IMR-90 (cell line): ENCODE measurements at regions not wholly inside any gene's neighbourhood (a gene's known extent, or its start where the extent isn't known, plus 50 kb on each side); places are given as distances from the start of the nearest gene placed in this dataset.

ENCODE experiments used
- ATAC-seq: fragments of 200-7000 bp; cut with Tn5 transposase; 2 replicates; pipeline ENCODE4 v1.9.1; 2020; ENCODE audit warnings: low read depth, mild to moderate bottlenecking, moderate library complexity
- BruUV-seq: library from RNA; stranded (reverse); fragments of 400-500 nt; replicated peaks from 2 replicates; lab custom pipeline; 2021; lab: Mats Ljungman, UMichigan
- CTCF ChIA-PET: fragments of 300-600 bp; formaldehyde crosslinking; extraction: SDS; loops from one replicate; lab custom pipeline; 2021; ENCODE audit warnings: antibody characterized with exemption; lab: Yijun Ruan, JAX
- POLR2A ChIA-PET: fragments of 300-600 bp; sonication (Branson Sonifier 250); formaldehyde crosslinking; loops from one replicate; lab custom pipeline; 2022; ENCODE audit warnings: antibody characterized with exemption; ENCODE audit not compliant: unreplicated experiment; lab: Charles Lee
- DNase-seq: peaks from one replicate; pipeline ENCODE4 v3.0.0; 2013
- H2AFZ ChIP-seq: replicated peaks from 2 replicates; pipeline ENCODE3; 2013; ENCODE audit warnings: low read length, mild to moderate bottlenecking; ENCODE audit not compliant: poor library complexity
- H2AK5ac ChIP-seq: 2 replicates; pipeline ENCODE4 v1.6.1; 2013; ENCODE audit warnings: low read depth, low read length, inconsistent platforms
- H2AK9ac ChIP-seq: replicated peaks from 2 replicates; pipeline ENCODE3; 2013; ENCODE audit warnings: mild to moderate bottlenecking, low read depth, low read length, moderate library complexity; ENCODE audit not compliant: poor library complexity
- H2BK120ac ChIP-seq: 2 replicates; pipeline ENCODE4 v1.6.1; 2013; ENCODE audit warnings: low read depth, low read length, inconsistent platforms
- H2BK15ac ChIP-seq: 3 replicates; pipeline ENCODE4 v1.6.1; 2013; ENCODE audit warnings: low read depth, low read length, inconsistent platforms
- H2BK20ac ChIP-seq: 2 replicates; pipeline ENCODE4 v1.6.1; 2013; ENCODE audit warnings: low read depth, mild to moderate bottlenecking, inconsistent platforms, low read length, moderate library complexity
- H2BK5ac ChIP-seq: 2 replicates; pipeline ENCODE4 v1.6.1; 2013; ENCODE audit warnings: mild to moderate bottlenecking, low read depth, low read length, inconsistent platforms; ENCODE audit not compliant: poor library complexity, severe bottlenecking
- H3K14ac ChIP-seq: replicated peaks from 2 replicates; pipeline ENCODE4 v1.6.1; 2013; ENCODE audit warnings: low read depth, low read length, inconsistent platforms
- H3K18ac ChIP-seq: 2 replicates; pipeline ENCODE4 v1.6.1; 2013; ENCODE audit warnings: low read depth, low read length, control low read depth
- H3K23ac ChIP-seq: 2 replicates; pipeline ENCODE4 v1.6.1; 2013; ENCODE audit warnings: low read depth, low read length, inconsistent platforms
- H3K27ac ChIP-seq: 2 replicates; pipeline ENCODE4 v1.5.1; 2013; ENCODE audit warnings: mild to moderate bottlenecking, control low read depth, low read length; ENCODE audit not compliant: insufficient read depth
- H3K27me3 ChIP-seq: 2 replicates; pipeline ENCODE4 v1.6.1; 2013; ENCODE audit warnings: low read length; ENCODE audit not compliant: control insufficient read depth, insufficient read depth
- H3K36me3 ChIP-seq: 2 replicates; pipeline ENCODE4 v1.6.1; 2013; ENCODE audit warnings: low read length, mixed read lengths; ENCODE audit not compliant: control insufficient read depth, insufficient read depth
- H3K4ac ChIP-seq: 2 replicates; pipeline ENCODE4 v1.6.1; 2013; ENCODE audit warnings: low read depth, low read length, inconsistent platforms
- H3K4me1 ChIP-seq: 2 replicates; pipeline ENCODE4 v1.6.1; 2013; ENCODE audit warnings: low read length, mixed read lengths; ENCODE audit not compliant: control insufficient read depth, insufficient read depth
- H3K4me2 ChIP-seq: 2 replicates; pipeline ENCODE4 v1.6.1; 2013; ENCODE audit warnings: low read depth, mild to moderate bottlenecking, control low read depth, low read length, moderate library complexity
- H3K4me3 ChIP-seq: 2 replicates; pipeline ENCODE4 v1.5.1; 2013; ENCODE audit warnings: low read depth, mild to moderate bottlenecking, control low read depth, low read length, moderate library complexity; ENCODE audit not compliant: insufficient read depth
- H3K56ac ChIP-seq: 2 replicates; pipeline ENCODE4 v1.6.1; 2013; ENCODE audit warnings: low read length, inconsistent platforms; ENCODE audit not compliant: insufficient read depth; ENCODE audit errors: extremely low read depth
- H3K79me1 ChIP-seq, 2 experiments: 2 replicates each; pipeline ENCODE4 v1.6.1; 2013; ENCODE audit warnings: low read length in 2 of 2, inconsistent platforms in 1 of 2, low read depth in 1 of 2
- H3K9ac ChIP-seq: 2 replicates; pipeline ENCODE4 v1.6.1; 2013; ENCODE audit warnings: low read depth, low read length, control low read depth
- H3K9me1 ChIP-seq: 2 replicates; pipeline ENCODE4 v1.6.1; 2013; ENCODE audit warnings: low read length, inconsistent platforms; ENCODE audit not compliant: insufficient read depth
- H3K9me3 ChIP-seq: 2 replicates; pipeline ENCODE4 v1.6.1; 2013; ENCODE audit warnings: low read length; ENCODE audit not compliant: control insufficient read depth, insufficient read depth
- H4K20me1 ChIP-seq: 2 replicates; pipeline ENCODE4 v1.6.1; 2013; ENCODE audit warnings: low read length, inconsistent platforms; ENCODE audit not compliant: insufficient read depth
- H4K5ac ChIP-seq: 2 replicates; pipeline ENCODE4 v1.6.1; 2013; ENCODE audit warnings: mild to moderate bottlenecking, low read depth, low read length, control low read depth
- H4K8ac ChIP-seq, 2 experiments: 2 replicates each; pipeline ENCODE4 v1.6.1; 2013; ENCODE audit warnings: low read depth in 2 of 2, low read length in 2 of 2, control low read depth in 1 of 2, inconsistent platforms in 1 of 2
- H4K91ac ChIP-seq: 2 replicates; pipeline ENCODE4 v1.6.1; 2013; ENCODE audit warnings: low read depth, low read length, inconsistent platforms; ENCODE audit not compliant: insufficient read depth
- BHLHE40 ChIP-seq: fragments of 150-350 bp; IDR thresholded peaks from 2 replicates; pipeline ENCODE4 v1.6.1; 2016; ENCODE audit warnings: mild to moderate bottlenecking, low read depth, low read length
- ELK1 ChIP-seq: fragments of 150-350 bp; IDR thresholded peaks from 2 replicates; pipeline ENCODE4 v1.6.1; 2016; ENCODE audit warnings: low read depth, mild to moderate bottlenecking, low read length, moderate library complexity, borderline replicate concordance
- MAFK ChIP-seq: IDR thresholded peaks from 2 replicates; pipeline ENCODE4 v1.6.1; 2012; ENCODE audit warnings: low read depth, low read length, improper control_type of control experiment
- MAZ ChIP-seq: IDR thresholded peaks from 2 replicates; pipeline ENCODE4 v1.6.1; 2012; ENCODE audit warnings: low read depth, mild to moderate bottlenecking, low read length, improper control_type of control experiment, moderate library complexity, borderline replicate concordance
- MXI1 ChIP-seq: IDR thresholded peaks from 2 replicates; pipeline ENCODE4 v1.6.1; 2012; ENCODE audit warnings: low read depth, mild to moderate bottlenecking, low read length, moderate library complexity, borderline replicate concordance
- RAD21 ChIP-seq: IDR thresholded peaks from 2 replicates; pipeline ENCODE4 v1.6.1; 2012; ENCODE audit warnings: low read length, improper control_type of control experiment
- WGBS, 2 experiments: methylation state at CpG; one replicate each; pipeline versions ENCODE4 v1.1.5 to v1.1.7; 2013; ENCODE audit warnings: missing lambda C conversion rate in 2 of 2; ENCODE audit not compliant: insufficient read length in 1 of 2; ENCODE audit errors: extremely low coverage in 2 of 2; 5-methylcytosine and 5-hydroxymethylcytosine counted together
- dilution Hi-C: fragments of 300-500 bp; cut with HindIII; formaldehyde crosslinking; loops from one replicate; pipeline ENCODE4 v1.14.3; 2018; ENCODE audit warnings: low sequenced_read_pairs; ENCODE audit not compliant: unreplicated experiment
- in situ Hi-C: fragments of 300-500 bp; cut with MboI; formaldehyde crosslinking; loops from 3 replicates; pipeline ENCODE4 v1.14.3; 2019; ENCODE audit warnings: low sequenced_read_pairs, inconsistent platforms, mixed read lengths
- intact Hi-C: fragments of 100-400 bp; cut with micrococcal nuclease; formaldehyde crosslinking; loops from 2 replicates; pipeline ENCODE4 v1.10.0; 2022
- TF ChIP-seq, protein P1 (sequence below): conservative IDR thresholded peaks from 2 replicates; pipeline ENCODE4 v1.5.1; 2012; ENCODE audit warnings: mild to moderate bottlenecking, low read depth, low read length, improper control_type of control experiment

DNA sequence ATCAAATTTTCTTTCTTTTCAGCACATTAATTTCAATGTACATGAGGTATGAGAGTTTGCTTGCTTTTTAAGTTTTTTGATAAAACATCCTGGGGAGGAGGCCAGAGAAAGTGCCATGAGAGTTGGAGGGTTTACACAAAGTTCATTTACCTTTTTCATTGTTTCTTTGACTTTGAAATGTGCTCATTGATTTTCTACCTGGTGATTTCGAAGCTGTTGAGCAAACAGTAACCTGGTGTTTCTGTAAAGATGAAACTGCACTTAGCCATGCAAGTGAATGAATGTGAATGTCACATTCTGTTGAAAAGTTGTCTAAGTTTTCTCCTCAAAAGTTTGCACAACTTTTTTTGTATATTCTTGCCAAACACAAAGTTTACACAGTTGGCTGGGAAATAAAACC is 797.0 kb downstream of the METTL4 start:
- Histone ChIP-seq H3K9ac (no peak overlapping the region), H2AK5ac (no peak overlapping the region), H2AK9ac (no peak overlapping the region), H3K4me2 (no peak overlapping the region), H3K4me1 (no peaks in the 10 kb centered on the region), H3K56ac (no peak overlapping the region), H3K9me1 (no peaks in the 10 kb centered on the region), H2BK20ac (no peak overlapping the region), H4K8ac (no peak overlapping the region), H3K4me3 (no peak overlapping the region), H3K14ac (no peak overlapping the region), H3K9me3 (peaks cover 5% of the 10 kb centered on the region; the same call in 1 of the 2 replicates), H3K4ac (no peak overlapping the region), H3K27me3 (no peaks in the 10 kb centered on the region), H4K5ac (no peak overlapping the region), H3K36me3 (no peaks in the 10 kb centered on the region), H3K79me1 (no peaks in the 10 kb centered on the region), H2BK120ac (no peak overlapping the region), H4K91ac (no peak overlapping the region), H3K23ac (no peak overlapping the region), H3K27ac (no peak overlapping the region), H2BK5ac (no peak overlapping the region), H4K20me1 (no peaks in the 10 kb centered on the region), H2BK15ac (no peak overlapping the region), H2AFZ (no peak overlapping the region), H3K18ac (no peak overlapping the region)
- WGBS, 2 experiments: no CpG with 5 or more reads among the region's 1 CpG
- BruUV-seq: no TSS peak
- DNase-seq (no peak), ATAC-seq (no peak)
- in situ Hi-C loops (no loop called here), intact Hi-C loops (no loop called here), dilution Hi-C loops (no loop called here)
- POLR2A ChIA-PET: no interaction called here
- CTCF ChIA-PET: no interaction called here
- no peak for TF ChIP-seq ELK1
- no peak for TF ChIP-seq MAFK
- no peak for TF ChIP-seq MXI1
- TF ChIP-seq BHLHE40: no peak
- TF ChIP-seq, protein P1, sequence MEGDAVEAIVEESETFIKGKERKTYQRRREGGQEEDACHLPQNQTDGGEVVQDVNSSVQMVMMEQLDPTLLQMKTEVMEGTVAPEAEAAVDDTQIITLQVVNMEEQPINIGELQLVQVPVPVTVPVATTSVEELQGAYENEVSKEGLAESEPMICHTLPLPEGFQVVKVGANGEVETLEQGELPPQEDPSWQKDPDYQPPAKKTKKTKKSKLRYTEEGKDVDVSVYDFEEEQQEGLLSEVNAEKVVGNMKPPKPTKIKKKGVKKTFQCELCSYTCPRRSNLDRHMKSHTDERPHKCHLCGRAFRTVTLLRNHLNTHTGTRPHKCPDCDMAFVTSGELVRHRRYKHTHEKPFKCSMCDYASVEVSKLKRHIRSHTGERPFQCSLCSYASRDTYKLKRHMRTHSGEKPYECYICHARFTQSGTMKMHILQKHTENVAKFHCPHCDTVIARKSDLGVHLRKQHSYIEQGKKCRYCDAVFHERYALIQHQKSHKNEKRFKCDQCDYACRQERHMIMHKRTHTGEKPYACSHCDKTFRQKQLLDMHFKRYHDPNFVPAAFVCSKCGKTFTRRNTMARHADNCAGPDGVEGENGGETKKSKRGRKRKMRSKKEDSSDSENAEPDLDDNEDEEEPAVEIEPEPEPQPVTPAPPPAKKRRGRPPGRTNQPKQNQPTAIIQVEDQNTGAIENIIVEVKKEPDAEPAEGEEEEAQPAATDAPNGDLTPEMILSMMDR: no peak
- TF ChIP-seq RAD21: no peak
- TF ChIP-seq MAZ: no peak
